ENCODE measurements at regions not wholly inside any gene's neighbourhood (a gene's known extent, or its start where the extent isn't known, plus 50 kb on each side); places are given as distances from the start of the nearest gene placed in this dataset.
A peak's percentile ranks its signal among the peaks of the same experiment; 100 is the strongest.

- H3K9me3 ChIP-seq (replicated peaks; ENCODE audit: control insufficient read depth, low read depth, low read length), result no peaks in the 10 kb centered on the region
- no peaks in the 10 kb centered on the region for H3K36me3 ChIP-seq (ENCODE audit: control insufficient read depth, insufficient read depth, low read length)
- WGBS (ENCODE audit: insufficient coverage), result 85% methylated on average over 7 of the region's 8 CpGs
- H3K27me3 ChIP-seq (ENCODE audit: control insufficient read depth, insufficient read depth, low read length), result no peaks in the 10 kb centered on the region
- H3K27ac ChIP-seq (ENCODE audit: low read length), result no peak overlapping the region
- no peak overlapping the region for H3K4me3 ChIP-seq (ENCODE audit: low read length)
- no peaks in the 10 kb centered on the region for H3K4me1 ChIP-seq (ENCODE audit: control insufficient read depth, insufficient read depth, low read length)
- DNase-seq, result no peak
Observed at GRCh38 chr12:102730996-102731395, 186.0 kb downstream of the PAH start.

DNA sequence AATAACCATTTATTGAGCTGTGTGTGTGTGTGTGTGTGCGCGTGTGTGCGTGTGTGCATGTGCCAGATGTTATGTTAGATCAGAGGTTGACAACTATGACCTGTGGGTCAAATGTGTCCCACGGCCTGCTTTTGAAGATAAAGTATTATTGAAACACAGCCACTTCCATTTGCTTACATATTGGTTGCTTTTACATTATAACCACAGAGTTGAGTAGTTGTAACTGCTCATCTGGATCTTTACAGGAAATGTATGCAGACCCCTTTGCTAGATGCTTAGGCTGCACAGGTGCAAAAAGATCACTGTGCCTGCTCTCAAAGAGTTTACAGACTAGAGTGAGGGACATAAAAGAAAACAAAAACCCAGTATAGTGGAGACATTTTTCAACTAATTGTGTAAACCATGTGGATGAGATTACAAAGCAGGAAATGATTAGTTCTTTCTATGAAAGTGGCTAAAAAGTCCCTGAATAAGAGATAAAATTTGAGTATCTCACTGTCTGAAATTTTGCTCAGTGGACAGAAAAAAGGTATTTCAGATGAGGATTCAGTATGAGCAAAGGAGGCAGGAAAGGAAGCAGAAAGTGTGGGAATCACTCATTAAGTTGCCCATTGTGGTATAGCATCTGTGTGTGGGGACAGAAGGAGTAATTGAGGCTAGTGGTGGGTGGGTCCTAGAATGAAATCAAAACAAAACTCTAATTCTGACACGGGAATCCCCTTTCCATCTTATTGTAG, 188.4 kb downstream of the PAH start:
- no CpG with 5 or more reads among the region's 5 CpGs for WGBS (ENCODE audit: insufficient coverage)
- Histone ChIP-seq H3K9me3 (replicated peaks; ENCODE audit: control insufficient read depth, low read depth, low read length) (no peaks in the 10 kb centered on the region), H3K4me3 (ENCODE audit: low read length) (no peak overlapping the region), H3K27me3 (ENCODE audit: control insufficient read depth, insufficient read depth, low read length) (no peaks in the 10 kb centered on the region), H3K27ac (ENCODE audit: low read length) (no peak overlapping the region), H3K4me1 (ENCODE audit: control insufficient read depth, insufficient read depth, low read length) (no peaks in the 10 kb centered on the region), H3K36me3 (ENCODE audit: control insufficient read depth, insufficient read depth, low read length) (no peaks in the 10 kb centered on the region)
- no peak for DNase-seq

- Histone ChIP-seq H3K4me3 (ENCODE audit: low read length) (no peak overlapping the region), H3K36me3 (ENCODE audit: control insufficient read depth, insufficient read depth, low read length) (no peaks in the 10 kb centered on the region), H3K27me3 (ENCODE audit: control insufficient read depth, insufficient read depth, low read length) (no peaks in the 10 kb centered on the region), H3K27ac (ENCODE audit: low read length) (no peak overlapping the region), H3K9me3 (replicated peaks; ENCODE audit: control insufficient read depth, low read depth, low read length) (no peaks in the 10 kb centered on the region), H3K4me1 (ENCODE audit: control insufficient read depth, insufficient read depth, low read length) (no peaks in the 10 kb centered on the region)
- no peak for DNase-seq
- 63% methylated on average over 3 of the region's 4 CpGs for WGBS (ENCODE audit: insufficient coverage)
Observed at GRCh38 chr12:102726686-102727085, 190.4 kb downstream of the PAH start.

DNA sequence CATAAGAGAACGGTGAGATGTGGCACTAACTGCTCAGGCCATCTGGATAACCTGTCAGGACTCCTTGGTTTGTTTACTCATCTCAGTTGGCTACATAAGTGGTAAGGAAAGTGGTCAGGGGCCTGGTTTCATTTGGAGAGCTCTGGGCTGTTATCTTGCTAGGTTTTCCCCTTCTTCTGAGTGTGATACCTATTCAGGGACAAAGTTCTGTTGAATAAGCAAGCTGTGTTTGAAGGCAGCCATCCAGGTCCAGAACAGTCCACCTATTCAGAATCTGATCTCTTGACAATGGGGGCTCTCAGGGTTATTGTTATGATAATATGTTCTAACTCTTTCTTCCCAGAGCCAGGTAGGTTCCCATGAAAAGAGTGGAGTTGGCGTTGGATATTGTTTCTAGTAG, 194.9 kb downstream of the PAH start:
- Histone ChIP-seq H3K27ac (ENCODE audit: low read length) (no peak overlapping the region), H3K9me3 (replicated peaks; ENCODE audit: control insufficient read depth, low read depth, low read length) (no peaks in the 10 kb centered on the region), H3K36me3 (ENCODE audit: control insufficient read depth, insufficient read depth, low read length) (no peaks in the 10 kb centered on the region), H3K4me1 (ENCODE audit: control insufficient read depth, insufficient read depth, low read length) (no peaks in the 10 kb centered on the region), H3K27me3 (ENCODE audit: control insufficient read depth, insufficient read depth, low read length) (no peaks in the 10 kb centered on the region), H3K4me3 (ENCODE audit: low read length) (no peak overlapping the region)
- 79% methylated on average over 2 of the region's 2 CpGs for WGBS (ENCODE audit: insufficient coverage)
- DNase-seq, result no peak

- Histone ChIP-seq H3K9me3 (replicated peaks; ENCODE audit: control insufficient read depth, low read depth, low read length) (no peaks in the 10 kb centered on the region), H3K36me3 (ENCODE audit: control insufficient read depth, insufficient read depth, low read length) (no peaks in the 10 kb centered on the region), H3K27me3 (ENCODE audit: control insufficient read depth, insufficient read depth, low read length) (no peaks in the 10 kb centered on the region), H3K4me1 (ENCODE audit: control insufficient read depth, insufficient read depth, low read length) (no peaks in the 10 kb centered on the region), H3K4me3 (ENCODE audit: low read length) (no peak overlapping the region), H3K27ac (ENCODE audit: low read length) (no peak overlapping the region)
- no peak for DNase-seq
- 100% methylated on average over 2 of the region's 3 CpGs for WGBS (ENCODE audit: insufficient coverage)
Observed at GRCh38 chr12:102708108-102708507, 208.9 kb downstream of the PAH start.

DNA sequence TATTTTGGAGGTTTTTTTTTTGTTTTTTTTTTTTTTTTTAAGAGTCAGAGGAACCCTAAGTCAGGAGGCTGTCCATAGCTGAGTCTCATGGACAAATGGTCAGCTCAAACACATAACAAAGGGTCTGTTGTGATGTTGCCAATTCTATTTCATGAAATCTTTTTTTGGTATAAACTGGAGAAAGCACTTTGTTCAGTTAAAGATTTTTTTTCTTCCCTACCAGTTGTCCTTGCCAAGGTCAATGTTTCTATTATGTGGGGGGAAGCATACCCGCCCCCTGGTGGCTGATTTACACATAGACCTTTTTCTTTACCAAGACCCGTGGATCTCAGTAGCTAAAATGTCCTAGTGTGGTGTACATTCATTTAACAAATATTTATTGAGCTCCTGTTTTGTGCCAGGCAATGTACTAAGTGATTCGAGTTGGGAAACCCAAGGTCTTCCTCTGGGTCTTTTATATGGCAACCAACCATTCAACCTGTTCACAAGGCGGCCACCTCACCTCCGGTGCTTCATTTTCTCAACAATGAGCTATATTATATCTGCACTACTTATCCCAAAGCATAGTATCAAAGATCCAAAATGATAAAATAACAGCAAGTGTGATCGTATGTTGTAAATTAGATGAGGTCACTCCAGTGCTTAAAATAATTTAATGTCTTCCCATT, 214.5 kb downstream of the PAH start:
- peak; percentile 60 for DNase-seq
- H3K27ac ChIP-seq (ENCODE audit: low read length), result no peak overlapping the region
- no peak overlapping the region for H3K4me3 ChIP-seq (ENCODE audit: low read length)
- no peaks in the 10 kb centered on the region for H3K9me3 ChIP-seq (replicated peaks; ENCODE audit: control insufficient read depth, low read depth, low read length)
- H3K36me3 ChIP-seq (ENCODE audit: control insufficient read depth, insufficient read depth, low read length), result no peaks in the 10 kb centered on the region
- no peaks in the 10 kb centered on the region for H3K27me3 ChIP-seq (ENCODE audit: control insufficient read depth, insufficient read depth, low read length)
- H3K4me1 ChIP-seq (ENCODE audit: control insufficient read depth, insufficient read depth, low read length), result no peaks in the 10 kb centered on the region
- WGBS (ENCODE audit: insufficient coverage), result no CpG with 5 or more reads among the region's 6 CpGs

- Histone ChIP-seq H3K4me1 (ENCODE audit: control insufficient read depth, insufficient read depth, low read length) (no peaks in the 10 kb centered on the region), H3K27ac (ENCODE audit: low read length) (no peak overlapping the region), H3K27me3 (ENCODE audit: control insufficient read depth, insufficient read depth, low read length) (no peaks in the 10 kb centered on the region), H3K4me3 (ENCODE audit: low read length) (no peak overlapping the region), H3K9me3 (replicated peaks; ENCODE audit: control insufficient read depth, low read depth, low read length) (no peaks in the 10 kb centered on the region), H3K36me3 (ENCODE audit: control insufficient read depth, insufficient read depth, low read length) (no peaks in the 10 kb centered on the region)
- DNase-seq, result no peak
Observed at GRCh38 chr12:102696045-102696444, 215.7 kb upstream of the IGF1 start.

GRCh38 chr12:102694903-102695302, 214.5 kb upstream of the IGF1 start:
- no peaks in the 10 kb centered on the region for H3K4me1 ChIP-seq (ENCODE audit: control insufficient read depth, insufficient read depth, low read length)
- DNase-seq, result no peak
- H3K9me3 ChIP-seq (replicated peaks; ENCODE audit: control insufficient read depth, low read depth, low read length), result no peaks in the 10 kb centered on the region
- H3K36me3 ChIP-seq (ENCODE audit: control insufficient read depth, insufficient read depth, low read length), result no peaks in the 10 kb centered on the region
- no peaks in the 10 kb centered on the region for H3K27me3 ChIP-seq (ENCODE audit: control insufficient read depth, insufficient read depth, low read length)
- 95% methylated on average over 2 of the region's 2 CpGs for WGBS (ENCODE audit: insufficient coverage)
- no peak overlapping the region for H3K4me3 ChIP-seq (ENCODE audit: low read length)
- no peak overlapping the region for H3K27ac ChIP-seq (ENCODE audit: low read length)

DNA sequence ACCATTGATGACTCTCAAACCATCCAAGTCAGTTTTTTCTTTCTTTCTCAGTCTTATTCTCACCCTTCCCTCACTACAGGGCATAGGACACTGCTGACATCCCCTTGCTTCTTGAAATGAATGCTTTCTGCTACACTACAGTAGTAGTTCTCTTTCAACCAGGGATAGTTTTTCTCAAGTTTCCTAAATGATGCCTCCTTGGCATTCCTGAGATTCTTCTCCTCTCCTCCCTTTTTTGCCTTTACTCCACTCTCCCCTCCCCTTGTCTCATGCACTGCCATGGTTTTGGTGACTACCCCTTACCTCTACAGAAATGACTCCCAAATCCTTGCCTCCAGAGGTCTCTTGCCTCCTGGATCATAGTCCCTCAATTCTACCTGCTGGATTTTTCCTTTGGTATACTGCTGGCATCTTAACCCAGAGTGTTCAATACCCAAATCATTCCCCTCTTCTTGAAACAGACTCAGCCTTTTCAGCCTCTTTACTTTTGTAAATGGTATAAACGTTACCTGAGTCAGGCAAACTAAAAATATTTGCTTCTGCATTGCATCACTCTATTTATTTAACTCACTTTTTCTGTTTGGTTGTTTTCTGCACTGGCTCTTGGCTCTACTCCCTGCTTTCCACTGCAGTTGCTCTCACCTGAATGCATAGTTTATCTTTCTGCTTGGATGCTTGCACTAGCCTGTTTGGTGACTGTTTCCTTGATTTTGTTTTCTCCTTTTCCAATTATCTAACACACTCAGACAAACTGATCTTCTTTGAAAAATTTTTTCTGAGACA, 211.6 kb upstream of the IGF1 start:
- Histone ChIP-seq H3K4me3 (ENCODE audit: low read length) (no peak overlapping the region), H3K27ac (ENCODE audit: low read length) (no peak overlapping the region), H3K9me3 (replicated peaks; ENCODE audit: control insufficient read depth, low read depth, low read length) (no peaks in the 10 kb centered on the region), H3K27me3 (ENCODE audit: control insufficient read depth, insufficient read depth, low read length) (no peaks in the 10 kb centered on the region), H3K4me1 (ENCODE audit: control insufficient read depth, insufficient read depth, low read length) (no peaks in the 10 kb centered on the region), H3K36me3 (ENCODE audit: control insufficient read depth, insufficient read depth, low read length) (no peaks in the 10 kb centered on the region)
- WGBS (ENCODE audit: insufficient coverage), result no CpG with 5 or more reads among the region's 1 CpG
- no peak for DNase-seq

DNA sequence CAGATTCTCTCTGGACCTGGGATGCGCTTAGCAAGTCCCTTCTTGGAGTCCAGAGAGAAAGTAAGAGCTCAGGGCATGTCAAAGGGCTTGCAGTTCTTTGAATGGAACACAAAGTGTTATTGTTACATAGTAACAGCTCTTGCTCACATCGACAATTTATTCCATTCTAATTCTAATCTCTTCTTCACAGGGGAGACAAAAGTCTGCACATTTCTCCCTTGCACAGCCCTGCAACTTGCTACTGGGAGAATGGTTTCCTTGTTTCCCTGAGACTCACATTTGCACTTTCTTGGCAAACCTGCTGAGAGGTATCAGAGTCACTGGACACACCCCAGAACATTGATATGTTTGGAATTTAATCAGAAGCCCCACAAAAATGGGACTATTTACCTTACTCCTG, 209.9 kb upstream of the IGF1 start:
- Histone ChIP-seq H3K4me1 (ENCODE audit: control insufficient read depth, insufficient read depth, low read length) (peaks cover 2% of the 10 kb centered on the region), H3K27ac (ENCODE audit: low read length) (no peak overlapping the region), H3K9me3 (replicated peaks; ENCODE audit: control insufficient read depth, low read depth, low read length) (no peaks in the 10 kb centered on the region), H3K27me3 (ENCODE audit: control insufficient read depth, insufficient read depth, low read length) (no peaks in the 10 kb centered on the region), H3K36me3 (ENCODE audit: control insufficient read depth, insufficient read depth, low read length) (no peaks in the 10 kb centered on the region), H3K4me3 (ENCODE audit: low read length) (no peak overlapping the region)
- DNase-seq, result no peak
- no CpG with 5 or more reads among the region's 2 CpGs for WGBS (ENCODE audit: insufficient coverage)
